Vagina (tissue), 2 donors: ENCODE measurements at regions not wholly inside any gene's neighbourhood (a gene's known extent, or its start where the extent isn't known, plus 50 kb on each side); places are given as distances from the start of the nearest gene placed in this dataset.

Experiments used
- DNase-seq, 2 donors: peaks; one replicate each; pipeline ENCODE4 v3.0.0-alpha.2; 2017; ENCODE audit errors: extremely low spot score in 2 of 2
- H3K27ac ChIP-seq: fragments of 200-600 bp; sonication (generic); one replicate; pipeline ENCODE4 v1.5.1; 2019
- H3K27me3 ChIP-seq: fragments of 200-600 bp; sonication (generic); one replicate; pipeline ENCODE4 v1.5.1; 2019
- H3K36me3 ChIP-seq, 2 donors: fragments of 200-600 bp; sonication (generic); one replicate each; pipeline ENCODE4 v1.5.1; 2017 to 2019
- H3K4me1 ChIP-seq: fragments of 200-600 bp; sonication (generic); one replicate; pipeline ENCODE4 v1.5.1; 2019
- H3K4me3 ChIP-seq, 2 donors: fragments of 200-600 bp; sonication (generic); 1 replicate in 1 of 2; 2 replicates in 1 of 2; pipeline ENCODE4 v1.5.1; 2016 to 2019
- H3K9me3 ChIP-seq: fragments of 200-600 bp; sonication (generic); one replicate; pipeline ENCODE4 v1.5.1; 2019
- POLR2A ChIP-seq, 2 donors: fragments of 450-650 bp; IDR thresholded peaks; one replicate each; pipeline ENCODE4 v1.6.1; 2017; ENCODE audit warnings: antibody characterized with exemption in 2 of 2, mild to moderate bottlenecking in 2 of 2, moderate library complexity in 2 of 2
- POLR2AphosphoS5 ChIP-seq, 2 donors: sonication (generic); formaldehyde crosslinking; IDR thresholded peaks; one replicate each; pipeline ENCODE4 v1.9.0; 2017; ENCODE audit warnings: antibody characterized with exemption in 2 of 2, mild to moderate bottlenecking in 2 of 2, low read depth in 1 of 2; ENCODE audit not compliant: insufficient read depth in 1 of 2
- intact Hi-C: fragments of 100-400 bp; cut with DNase I; formaldehyde crosslinking; loops from one replicate; pipeline ENCODE4 v1.15.1; 2023
- TF ChIP-seq, protein P1 (sequence below), 3 experiments: fragments of 450-650 bp in 2 of 3; fragments of 200-600 bp in 1 of 3; sonication (generic) in 1 of 3; IDR thresholded peaks; one replicate each; pipeline ENCODE4 v1.5.1; 2017 to 2019; ENCODE audit warnings: antibody characterized with exemption in 3 of 3, mild to moderate bottlenecking in 2 of 3, moderate library complexity in 2 of 3

DNA sequence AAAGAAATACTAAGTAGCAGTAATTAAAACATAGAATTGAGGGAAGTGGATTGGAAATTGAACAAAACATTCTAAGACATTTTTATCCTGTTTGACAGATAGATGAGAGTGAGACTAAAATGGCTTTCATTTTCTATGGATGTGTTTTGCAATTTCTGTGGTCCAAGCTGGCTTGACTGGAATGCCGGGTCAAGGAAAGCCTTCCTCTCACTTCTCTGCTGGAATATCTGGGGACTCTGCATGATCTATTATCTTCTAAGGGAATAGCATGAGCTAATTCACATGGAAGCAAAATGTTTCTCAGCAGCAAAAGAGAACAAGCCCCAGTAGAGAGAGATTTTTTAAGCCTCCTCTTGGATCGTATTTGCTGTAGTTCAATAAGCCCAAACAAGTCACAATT, 407.9 kb upstream of the ATXN7L3B start:
- H3K27ac ChIP-seq: no peak overlapping the region
- H3K27me3 ChIP-seq: no peaks in the 10 kb centered on the region
- intact Hi-C loops: no loop called here
- H3K36me3 ChIP-seq: no peaks in the 10 kb centered on the region
- no peaks in the 10 kb centered on the region for H3K9me3 ChIP-seq
- TF ChIP-seq POLR2A (IDR thresholded peaks at IDR 0.05) (no peak), POLR2AphosphoS5 (IDR thresholded peaks at IDR 0.05; ENCODE audit: insufficient read depth in 1 of 2, low read depth in 1 of 2) (no peak)
- TF ChIP-seq, protein P1, sequence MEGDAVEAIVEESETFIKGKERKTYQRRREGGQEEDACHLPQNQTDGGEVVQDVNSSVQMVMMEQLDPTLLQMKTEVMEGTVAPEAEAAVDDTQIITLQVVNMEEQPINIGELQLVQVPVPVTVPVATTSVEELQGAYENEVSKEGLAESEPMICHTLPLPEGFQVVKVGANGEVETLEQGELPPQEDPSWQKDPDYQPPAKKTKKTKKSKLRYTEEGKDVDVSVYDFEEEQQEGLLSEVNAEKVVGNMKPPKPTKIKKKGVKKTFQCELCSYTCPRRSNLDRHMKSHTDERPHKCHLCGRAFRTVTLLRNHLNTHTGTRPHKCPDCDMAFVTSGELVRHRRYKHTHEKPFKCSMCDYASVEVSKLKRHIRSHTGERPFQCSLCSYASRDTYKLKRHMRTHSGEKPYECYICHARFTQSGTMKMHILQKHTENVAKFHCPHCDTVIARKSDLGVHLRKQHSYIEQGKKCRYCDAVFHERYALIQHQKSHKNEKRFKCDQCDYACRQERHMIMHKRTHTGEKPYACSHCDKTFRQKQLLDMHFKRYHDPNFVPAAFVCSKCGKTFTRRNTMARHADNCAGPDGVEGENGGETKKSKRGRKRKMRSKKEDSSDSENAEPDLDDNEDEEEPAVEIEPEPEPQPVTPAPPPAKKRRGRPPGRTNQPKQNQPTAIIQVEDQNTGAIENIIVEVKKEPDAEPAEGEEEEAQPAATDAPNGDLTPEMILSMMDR (IDR thresholded peaks at IDR 0.05): no peak
- no peak overlapping the region for H3K4me3 ChIP-seq
- no peaks in the 10 kb centered on the region for H3K4me1 ChIP-seq
- no peak for DNase-seq

DNA sequence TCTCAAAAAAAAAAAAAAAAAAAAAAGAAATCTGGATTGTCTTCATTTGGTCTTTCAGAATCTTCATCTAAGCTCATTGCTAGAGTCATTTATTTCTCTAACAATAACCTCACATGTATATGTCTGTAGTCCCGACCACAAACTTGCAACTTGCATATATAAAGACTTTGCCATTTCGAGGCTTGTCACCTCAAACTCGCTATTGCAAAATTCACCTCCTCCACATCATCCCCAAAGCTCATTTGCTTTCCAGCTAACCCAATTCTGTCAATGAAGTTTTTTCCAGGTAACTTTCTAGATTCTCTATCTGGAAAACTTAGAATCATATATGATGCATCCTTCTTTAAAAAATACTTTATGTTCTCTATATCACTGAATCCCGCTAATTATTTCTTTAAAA, 393.2 kb upstream of the ATXN7L3B start:
- Histone ChIP-seq H3K4me3 (no peak overlapping the region), H3K9me3 (no peaks in the 10 kb centered on the region), H3K27me3 (no peaks in the 10 kb centered on the region), H3K36me3 (no peaks in the 10 kb centered on the region), H3K27ac (no peak overlapping the region), H3K4me1 (no peaks in the 10 kb centered on the region)
- intact Hi-C loops: loop anchor here (5.0 kb wide), 1 partner anchor 37 kb away; no protein-coding TSS in a partner anchor
- no peak for DNase-seq
- TF ChIP-seq, protein P1 (IDR thresholded peaks at IDR 0.05): no peak
- TF ChIP-seq POLR2A (IDR thresholded peaks at IDR 0.05): no peak
- no peak for TF ChIP-seq POLR2AphosphoS5 (IDR thresholded peaks at IDR 0.05; ENCODE audit: insufficient read depth in 1 of 2, low read depth in 1 of 2)

DNA sequence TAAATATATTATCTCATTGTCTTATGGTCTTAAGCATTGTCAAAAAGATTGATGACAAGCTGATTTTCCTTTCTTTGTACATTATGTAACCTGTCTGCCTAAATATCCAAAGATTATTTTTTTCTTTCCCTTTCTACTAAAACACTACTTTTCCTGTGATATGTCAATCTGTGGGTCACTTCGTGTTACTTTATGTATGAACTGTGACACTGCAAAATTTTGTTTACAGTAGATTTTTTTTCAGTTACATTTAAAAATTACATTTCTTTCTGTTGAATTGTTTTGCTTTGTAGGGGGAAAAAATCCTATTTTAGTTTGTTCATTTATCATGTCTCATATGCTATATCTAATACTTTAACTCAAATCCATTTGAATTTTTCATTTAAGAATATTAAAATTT, 392.3 kb upstream of the ATXN7L3B start:
- TF ChIP-seq POLR2AphosphoS5 (IDR thresholded peaks at IDR 0.05; ENCODE audit: insufficient read depth in 1 of 2, low read depth in 1 of 2) (no peak), POLR2A (IDR thresholded peaks at IDR 0.05) (no peak)
- TF ChIP-seq, protein P1 (IDR thresholded peaks at IDR 0.05): no peak
- Histone ChIP-seq H3K4me1 (no peaks in the 10 kb centered on the region), H3K9me3 (no peaks in the 10 kb centered on the region), H3K27ac (no peak overlapping the region), H3K4me3 (no peak overlapping the region), H3K27me3 (no peaks in the 10 kb centered on the region), H3K36me3 (no peaks in the 10 kb centered on the region)
- intact Hi-C loops: no loop called here
- DNase-seq: no peak

DNA sequence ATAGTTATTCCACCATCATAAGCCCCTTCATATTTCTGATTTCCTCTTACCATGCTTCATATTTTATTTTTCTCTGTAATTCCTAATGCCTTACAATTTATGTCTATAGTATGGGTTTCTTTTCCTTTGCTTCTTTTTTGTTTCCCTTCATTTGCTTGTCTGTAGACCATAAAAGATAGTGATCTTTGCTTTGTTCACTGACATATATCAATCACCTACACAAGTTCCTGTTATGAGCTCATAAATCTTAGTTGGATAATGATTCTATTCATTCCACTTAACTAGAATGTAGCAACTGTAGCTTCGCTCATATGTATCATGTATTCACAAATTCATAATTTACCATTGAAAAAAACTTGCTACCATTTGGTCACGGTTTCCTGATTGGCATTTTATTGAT, 388.8 kb upstream of the ATXN7L3B start:
- TF ChIP-seq POLR2A (IDR thresholded peaks at IDR 0.05): no peak
- no peak for TF ChIP-seq POLR2AphosphoS5 (IDR thresholded peaks at IDR 0.05; ENCODE audit: insufficient read depth in 1 of 2, low read depth in 1 of 2)
- TF ChIP-seq, protein P1 (IDR thresholded peaks at IDR 0.05): no peak
- no peak for DNase-seq
- Histone ChIP-seq H3K9me3 (no peaks in the 10 kb centered on the region), H3K27ac (no peak overlapping the region), H3K4me1 (no peaks in the 10 kb centered on the region), H3K4me3 (no peak overlapping the region), H3K27me3 (no peaks in the 10 kb centered on the region), H3K36me3 (no peaks in the 10 kb centered on the region)
- intact Hi-C loops: no loop called here

DNA sequence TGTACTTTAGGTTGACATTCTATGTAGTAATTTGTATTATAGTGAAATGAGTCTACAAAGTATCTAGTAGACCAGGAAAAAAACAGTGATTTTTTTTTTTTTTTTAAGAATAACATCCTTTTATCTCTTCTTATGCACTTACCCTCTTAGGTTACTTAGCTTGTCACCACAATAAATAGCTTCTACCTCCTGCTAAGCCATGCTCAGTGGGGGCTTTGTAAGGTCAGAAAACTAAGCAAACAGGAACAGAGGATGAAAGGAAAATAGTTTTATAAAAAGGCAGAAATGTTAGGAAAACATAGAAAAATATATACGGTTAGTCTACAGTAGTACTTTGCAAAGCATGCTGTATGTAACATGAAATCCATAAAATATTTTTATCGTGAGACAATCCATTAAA, 385.3 kb upstream of the ATXN7L3B start:
- TF ChIP-seq POLR2AphosphoS5 (IDR thresholded peaks at IDR 0.05; ENCODE audit: insufficient read depth in 1 of 2, low read depth in 1 of 2) (no peak), POLR2A (IDR thresholded peaks at IDR 0.05) (no peak)
- TF ChIP-seq, protein P1 (IDR thresholded peaks at IDR 0.05): no peak
- H3K27ac ChIP-seq: no peak overlapping the region
- no peaks in the 10 kb centered on the region for H3K27me3 ChIP-seq
- intact Hi-C loops: no loop called here
- DNase-seq: no peak
- H3K9me3 ChIP-seq: no peaks in the 10 kb centered on the region
- no peaks in the 10 kb centered on the region for H3K36me3 ChIP-seq
- no peak overlapping the region for H3K4me3 ChIP-seq
- H3K4me1 ChIP-seq: no peaks in the 10 kb centered on the region
